22Rv1 (cell line): ENCODE measurements at regions not wholly inside any gene's neighbourhood (a gene's known extent, or its start where the extent isn't known, plus 50 kb on each side); places are given as distances from the start of the nearest gene placed in this dataset.
"Not testable (repeated sequence)": the region's sequence is repeated elsewhere in the genome, so short reads cannot be mapped to it uniquely, and the experiment has no call there.

ENCODE experiments used
- ZFX ChIP-seq: fragments of 450-650 bp; IDR thresholded peaks from 2 replicates; pipeline ENCODE4 v1.6.1; 2017; ENCODE audit warnings: antibody characterized with exemption, borderline replicate concordance
- TF ChIP-seq, protein P1 (sequence below): fragments of 450-650 bp; IDR thresholded peaks from 2 replicates; pipeline ENCODE4 v1.5.1; 2017; ENCODE audit warnings: mild to moderate bottlenecking

DNA sequence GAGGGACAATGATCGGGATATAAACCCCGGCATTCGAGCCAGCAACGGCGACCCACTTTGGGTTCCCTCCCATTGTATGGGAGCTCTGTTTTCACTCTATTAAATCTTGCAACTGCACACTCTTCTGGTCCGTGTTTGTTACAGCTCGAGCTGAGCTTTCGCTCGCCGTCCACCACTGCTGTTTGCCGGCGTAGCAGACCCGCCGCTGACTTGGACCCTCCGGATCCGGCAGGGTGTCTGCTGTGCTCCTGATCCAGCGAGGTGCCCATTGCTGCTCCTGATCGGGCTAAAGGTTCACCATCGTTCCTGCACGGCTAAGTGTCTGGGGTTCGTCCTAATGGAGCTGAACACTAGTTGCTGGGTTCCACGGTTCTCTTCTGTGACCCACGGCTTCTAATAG is 220.2 kb downstream of the GLRX3 start:
- TF ChIP-seq, protein P1, sequence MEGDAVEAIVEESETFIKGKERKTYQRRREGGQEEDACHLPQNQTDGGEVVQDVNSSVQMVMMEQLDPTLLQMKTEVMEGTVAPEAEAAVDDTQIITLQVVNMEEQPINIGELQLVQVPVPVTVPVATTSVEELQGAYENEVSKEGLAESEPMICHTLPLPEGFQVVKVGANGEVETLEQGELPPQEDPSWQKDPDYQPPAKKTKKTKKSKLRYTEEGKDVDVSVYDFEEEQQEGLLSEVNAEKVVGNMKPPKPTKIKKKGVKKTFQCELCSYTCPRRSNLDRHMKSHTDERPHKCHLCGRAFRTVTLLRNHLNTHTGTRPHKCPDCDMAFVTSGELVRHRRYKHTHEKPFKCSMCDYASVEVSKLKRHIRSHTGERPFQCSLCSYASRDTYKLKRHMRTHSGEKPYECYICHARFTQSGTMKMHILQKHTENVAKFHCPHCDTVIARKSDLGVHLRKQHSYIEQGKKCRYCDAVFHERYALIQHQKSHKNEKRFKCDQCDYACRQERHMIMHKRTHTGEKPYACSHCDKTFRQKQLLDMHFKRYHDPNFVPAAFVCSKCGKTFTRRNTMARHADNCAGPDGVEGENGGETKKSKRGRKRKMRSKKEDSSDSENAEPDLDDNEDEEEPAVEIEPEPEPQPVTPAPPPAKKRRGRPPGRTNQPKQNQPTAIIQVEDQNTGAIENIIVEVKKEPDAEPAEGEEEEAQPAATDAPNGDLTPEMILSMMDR = not testable (repeated sequence)
- not testable (repeated sequence) for TF ChIP-seq ZFX
